OCI-LY3 (cell line): ENCODE measurements at regions not wholly inside any gene's neighbourhood (a gene's known extent, or its start where the extent isn't known, plus 50 kb on each side); places are given as distances from the start of the nearest gene placed in this dataset.

Experiments used
- CTCF ChIP-seq: fragments of 200-600, 300-600 bp; sonication (generic); IDR thresholded peaks from 2 replicates; pipeline ENCODE4 v1.5.1; 2014; ENCODE audit warnings: antibody characterized with exemption, low read length, low read depth
- EZH2phosphoT487 ChIP-seq: fragments of 200-600 bp; shearing (Covaris generic); IDR thresholded peaks from 2 replicates; pipeline ENCODE4 v1.6.1; 2018; ENCODE audit warnings: antibody characterized with exemption, mixed run types, low read depth

GRCh38 chr2:183680573-183680972 lies 556.3 kb downstream of the NUP35 start:
- TF ChIP-seq CTCF = no peak
- TF ChIP-seq EZH2phosphoT487 = no peak
